GM21576 (cell line): ENCODE measurements at regions not wholly inside any gene's neighbourhood (a gene's known extent, or its start where the extent isn't known, plus 50 kb on each side); places are given as distances from the start of the nearest gene placed in this dataset.
A peak's percentile ranks its signal among the peaks of the same experiment; 100 is the strongest.
"Not testable (repeated sequence)": the region's sequence is repeated elsewhere in the genome, so short reads cannot be mapped to it uniquely, and the experiment has no call there.

Experiments
- ATAC-seq: cut with Tn5 transposase; IDR thresholded peaks from one replicate; pipeline ENCODE4 v1.9.1; 2021; ENCODE audit warnings: mild to moderate bottlenecking, moderate library complexity; ENCODE audit not compliant: unreplicated experiment

GRCh38 chr3:82201316-82201715 lies 439.9 kb upstream of the GBE1 start:
- ATAC-seq = no peak

DNA sequence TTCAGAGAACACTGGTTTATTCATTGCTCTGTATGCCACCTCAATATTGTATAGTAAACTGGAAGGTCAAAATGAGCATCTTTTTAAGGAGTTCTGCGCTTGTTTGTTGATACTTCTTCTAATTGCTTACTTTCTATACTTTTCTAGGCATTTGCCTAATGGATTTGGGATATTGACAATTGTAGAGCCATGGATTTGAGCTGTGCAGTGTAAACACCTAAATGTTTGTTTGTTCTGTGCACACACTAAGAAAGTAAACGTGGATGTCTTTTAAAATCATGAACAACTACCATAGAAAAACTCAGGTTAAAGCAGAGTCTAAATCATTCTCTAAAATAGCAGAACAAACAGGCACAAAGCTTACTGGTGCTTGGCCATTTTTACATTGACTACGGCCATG lies 436.6 kb upstream of the GBE1 start:
- no peak for ATAC-seq

GRCh38 chr3:82196645-82197044 lies 435.2 kb upstream of the GBE1 start:
- no peak for ATAC-seq

- no peak for ATAC-seq
These were observed 433.4 kb upstream of the GBE1 start for GRCh38 chr3:82194870-82195269.

- ATAC-seq = no peak
These were observed 424.6 kb upstream of the GBE1 start for GRCh38 chr3:82186017-82186416.

- ATAC-seq = no peak
These were observed 417.8 kb upstream of the GBE1 start for GRCh38 chr3:82179291-82179690.

- ATAC-seq = no peak
These were observed 416.8 kb upstream of the GBE1 start for GRCh38 chr3:82178291-82178690.

- no peak for ATAC-seq
These were observed 416.3 kb upstream of the GBE1 start for GRCh38 chr3:82177774-82178173.

DNA sequence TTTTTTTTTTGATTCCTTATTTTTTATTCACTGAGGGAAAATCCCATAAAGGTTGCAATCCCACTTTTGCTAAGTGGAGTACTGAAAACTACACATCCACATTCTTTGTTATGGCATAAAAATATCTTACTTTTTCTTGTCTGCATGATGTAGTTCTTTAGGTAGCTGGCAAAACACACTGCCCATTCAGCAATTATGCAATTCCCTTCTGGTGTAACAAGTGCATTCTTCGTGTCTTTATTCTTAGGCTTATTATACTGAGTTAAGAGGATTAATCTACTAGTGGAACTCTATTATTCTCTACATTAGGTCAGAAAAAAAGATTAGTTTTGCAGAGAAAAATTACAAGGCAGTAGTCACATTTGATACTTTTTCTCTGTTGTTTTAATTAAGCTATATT lies 403.8 kb upstream of the GBE1 start:
- no peak for ATAC-seq

DNA sequence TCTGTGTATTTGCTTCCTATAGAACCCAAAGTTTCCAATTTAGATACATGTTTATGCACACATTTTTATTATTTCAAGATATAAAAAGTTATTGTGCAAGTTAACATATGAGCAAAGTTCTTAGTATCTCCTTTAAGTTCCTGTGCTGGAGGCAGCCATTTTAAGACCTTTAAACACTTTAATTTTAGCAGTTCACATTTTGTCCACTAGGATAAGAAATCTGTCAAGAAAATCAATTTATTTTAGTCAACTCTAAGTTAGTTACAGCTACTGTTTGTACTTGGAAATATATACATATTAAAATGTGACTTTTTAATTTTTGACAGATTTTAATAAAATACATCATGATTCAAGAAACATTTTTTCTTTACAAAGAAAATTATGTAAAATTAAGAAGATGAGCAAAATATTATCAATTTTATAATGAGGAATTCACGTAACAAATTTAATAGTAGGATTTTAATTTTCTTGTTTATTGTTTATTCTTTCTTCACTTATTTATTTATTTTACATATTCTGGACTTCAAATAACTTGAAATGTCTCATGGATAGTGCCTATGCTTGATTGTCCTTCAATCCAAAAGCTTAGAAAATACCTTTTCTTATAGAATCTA lies 402.6 kb upstream of the GBE1 start:
- no peak for ATAC-seq

DNA sequence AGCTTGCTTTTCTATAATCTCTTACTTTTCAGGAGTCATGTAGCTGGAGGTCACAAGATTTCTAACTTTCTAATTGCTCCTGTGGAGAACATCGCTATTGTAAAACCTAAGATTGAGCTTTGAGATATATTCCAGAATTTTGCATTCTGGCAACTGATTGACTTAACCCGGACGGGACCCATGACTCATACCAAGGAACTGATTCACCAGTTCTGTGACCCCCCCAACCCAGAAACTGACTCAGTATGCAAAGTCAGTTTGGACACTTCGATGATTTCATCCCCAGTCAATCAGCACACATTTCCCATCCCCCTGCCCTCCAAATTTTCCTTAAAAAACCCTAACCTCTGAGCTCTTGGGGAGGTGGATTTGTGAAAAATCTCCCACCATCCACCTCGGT lies 396.5 kb upstream of the GBE1 start:
- ATAC-seq = no peak

GRCh38 chr3:82153892-82154291 lies 392.4 kb upstream of the GBE1 start:
- ATAC-seq = not testable (repeated sequence)

DNA sequence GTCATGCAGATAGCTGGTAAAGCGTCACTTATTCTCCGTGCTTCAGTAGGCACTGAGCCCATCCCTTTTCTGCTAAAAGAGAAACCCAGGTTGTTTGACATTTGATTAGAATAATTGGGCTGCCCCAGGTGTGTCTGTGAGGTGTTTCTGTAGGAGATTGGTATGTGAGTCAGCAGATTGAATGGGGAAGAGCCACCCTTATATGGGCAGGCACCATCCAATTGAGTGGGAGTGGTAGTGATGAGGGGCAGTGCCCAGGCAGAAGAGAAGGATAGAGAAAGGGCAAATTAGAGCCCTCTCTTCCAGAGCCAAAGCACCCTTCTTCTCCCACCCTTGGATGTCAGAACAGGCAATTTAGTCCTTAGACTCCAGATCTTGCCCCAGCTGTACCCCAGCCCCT lies 384.3 kb upstream of the GBE1 start:
- no peak for ATAC-seq

DNA sequence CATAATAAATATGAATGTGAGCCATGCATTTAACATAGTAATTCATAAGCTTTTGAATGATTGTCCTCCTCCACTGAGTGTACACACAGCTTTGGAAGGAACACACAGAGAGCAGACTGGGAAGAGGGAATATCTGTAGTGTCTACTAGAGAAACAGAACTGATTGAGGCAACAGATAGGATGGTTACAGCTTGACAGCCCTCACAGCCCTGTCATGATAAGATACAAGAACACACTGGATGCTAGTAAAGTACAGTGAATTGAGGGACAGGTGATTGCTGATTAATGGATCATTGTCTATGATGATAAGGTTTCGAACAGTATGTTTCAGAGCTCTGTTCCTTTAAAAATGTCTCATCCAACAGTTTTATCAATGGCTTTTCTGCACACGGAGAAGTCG lies 383.4 kb upstream of the GBE1 start:
- ATAC-seq = no peak

GRCh38 chr3:82143661-82144412 lies 382.4 kb upstream of the GBE1 start:
- no peak for ATAC-seq

DNA sequence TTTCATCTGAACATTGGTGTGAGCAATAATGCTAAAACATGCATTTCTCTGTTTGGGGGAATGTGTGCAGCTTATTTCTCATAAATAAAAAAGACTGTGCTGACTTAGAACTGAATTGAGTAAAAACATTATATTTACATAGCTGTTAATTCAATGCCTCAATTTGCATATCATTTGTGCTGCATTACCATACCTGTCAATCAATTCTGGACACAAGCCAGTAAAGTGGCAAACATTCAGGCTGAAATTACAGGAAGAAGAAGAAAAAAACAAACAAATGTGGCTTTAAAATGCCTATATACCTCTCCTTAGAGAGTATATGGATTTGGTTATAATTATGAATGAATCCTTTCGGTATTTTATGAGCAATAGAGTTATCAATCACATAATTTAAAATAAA lies 380.1 kb upstream of the GBE1 start:
- no peak for ATAC-seq

- ATAC-seq = no peak
These were observed 376.4 kb upstream of the GBE1 start for GRCh38 chr3:82137861-82138260.

- no peak for ATAC-seq
These were observed 375.6 kb upstream of the GBE1 start for GRCh38 chr3:82137050-82137449.

GRCh38 chr3:82133070-82133606 lies 371.7 kb upstream of the GBE1 start:
- ATAC-seq = peak; percentile 93

DNA sequence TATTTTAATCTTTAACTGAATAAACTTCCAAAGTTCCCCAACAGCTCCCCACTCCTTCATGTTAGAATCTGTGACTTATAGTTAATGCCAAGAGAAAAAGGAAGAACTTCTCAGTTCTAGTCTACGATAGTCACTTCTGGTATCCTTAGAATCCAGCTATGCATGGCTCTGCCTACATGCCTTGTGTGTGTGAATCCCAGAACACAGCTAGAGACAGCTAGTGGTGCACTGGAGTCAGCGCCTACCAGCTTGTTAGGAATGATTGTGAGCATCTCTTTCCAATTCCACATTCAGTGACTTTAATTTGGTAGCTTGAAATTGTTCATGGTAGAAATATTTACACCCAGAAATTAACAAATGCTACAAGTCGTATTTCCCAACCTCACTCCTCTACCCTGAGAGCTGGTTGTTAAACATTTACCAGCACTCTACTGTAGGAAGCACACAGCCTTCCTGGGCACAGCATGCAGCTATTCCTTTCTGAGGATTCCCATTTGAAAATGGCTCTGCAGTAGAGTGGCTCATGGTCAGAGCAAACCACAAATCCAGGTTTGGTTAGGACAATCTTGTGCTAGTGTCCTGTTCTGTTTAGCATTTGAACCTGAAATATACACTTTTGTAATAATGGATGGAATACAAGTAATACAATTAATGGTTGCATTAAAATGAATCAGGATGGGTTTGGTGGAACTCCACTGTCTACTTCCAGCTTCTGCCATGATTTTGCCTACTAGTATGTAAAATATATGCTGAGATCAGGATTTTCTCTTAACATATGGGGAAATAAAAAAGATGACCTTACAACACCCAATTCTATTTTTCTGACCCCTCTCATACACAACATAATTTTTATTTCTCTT lies 371.0 kb upstream of the GBE1 start:
- ATAC-seq = peak; percentile 16

GRCh38 chr3:82130046-82130445 lies 368.6 kb upstream of the GBE1 start:
- no peak for ATAC-seq
